Ascending aorta (tissue), 2 donors: ENCODE measurements at regions not wholly inside any gene's neighbourhood (a gene's known extent, or its start where the extent isn't known, plus 50 kb on each side); places are given as distances from the start of the nearest gene placed in this dataset.

Experiments used
- DNase-seq, 2 donors: peaks; one replicate each; pipeline ENCODE4 v3.0.0-alpha.2; 2019; ENCODE audit warnings: low spot score in 2 of 2
- H3K27ac ChIP-seq, 2 donors: fragments of 200-600 bp; sonication (generic); one replicate each; pipeline ENCODE4 v1.5.1; 2016 to 2017; ENCODE audit warnings: mild to moderate bottlenecking in 1 of 2
- H3K27me3 ChIP-seq: fragments of 200-600 bp; sonication (generic); one replicate; pipeline ENCODE4 v1.5.1; 2017
- H3K36me3 ChIP-seq, 2 donors: fragments of 200-600 bp; sonication (generic); one replicate each; pipeline ENCODE4 v1.5.1; 2016
- H3K4me1 ChIP-seq, 2 donors: fragments of 200-600 bp; sonication (generic); one replicate each; pipeline ENCODE4 v1.5.1; 2016 to 2017; ENCODE audit warnings: mild to moderate bottlenecking in 1 of 2
- H3K4me3 ChIP-seq, 2 donors: fragments of 200-600 bp; sonication (generic); one replicate each; pipeline ENCODE4 v1.5.1; 2016 to 2017; ENCODE audit warnings: mild to moderate bottlenecking in 1 of 2
- H3K9me3 ChIP-seq, 2 donors: fragments of 200-600 bp; sonication (generic); one replicate each; pipeline ENCODE4 v1.5.1; 2016
- intact Hi-C: fragments of 100-400 bp; cut with DNase I; formaldehyde crosslinking; loops from one replicate; pipeline ENCODE4 v1.15.1; 2023
- TF ChIP-seq, protein P1 (sequence below), 3 experiments: fragments of 200-600 bp in 2 of 3; fragments of 450-650 bp in 1 of 3; sonication (generic) in 2 of 3; IDR thresholded peaks; one replicate each; pipeline ENCODE4 v1.5.1; 2016 to 2019; ENCODE audit warnings: antibody characterized with exemption in 3 of 3, mild to moderate bottlenecking in 1 of 3, moderate library complexity in 1 of 3

- no peak for DNase-seq
- Histone ChIP-seq H3K9me3 (no peaks in the 10 kb centered on the region), H3K27me3 (no peaks in the 10 kb centered on the region), H3K36me3 (no peaks in the 10 kb centered on the region), H3K27ac (no peak overlapping the region), H3K4me3 (no peak overlapping the region), H3K4me1 (no peaks in the 10 kb centered on the region)
- TF ChIP-seq, protein P1, sequence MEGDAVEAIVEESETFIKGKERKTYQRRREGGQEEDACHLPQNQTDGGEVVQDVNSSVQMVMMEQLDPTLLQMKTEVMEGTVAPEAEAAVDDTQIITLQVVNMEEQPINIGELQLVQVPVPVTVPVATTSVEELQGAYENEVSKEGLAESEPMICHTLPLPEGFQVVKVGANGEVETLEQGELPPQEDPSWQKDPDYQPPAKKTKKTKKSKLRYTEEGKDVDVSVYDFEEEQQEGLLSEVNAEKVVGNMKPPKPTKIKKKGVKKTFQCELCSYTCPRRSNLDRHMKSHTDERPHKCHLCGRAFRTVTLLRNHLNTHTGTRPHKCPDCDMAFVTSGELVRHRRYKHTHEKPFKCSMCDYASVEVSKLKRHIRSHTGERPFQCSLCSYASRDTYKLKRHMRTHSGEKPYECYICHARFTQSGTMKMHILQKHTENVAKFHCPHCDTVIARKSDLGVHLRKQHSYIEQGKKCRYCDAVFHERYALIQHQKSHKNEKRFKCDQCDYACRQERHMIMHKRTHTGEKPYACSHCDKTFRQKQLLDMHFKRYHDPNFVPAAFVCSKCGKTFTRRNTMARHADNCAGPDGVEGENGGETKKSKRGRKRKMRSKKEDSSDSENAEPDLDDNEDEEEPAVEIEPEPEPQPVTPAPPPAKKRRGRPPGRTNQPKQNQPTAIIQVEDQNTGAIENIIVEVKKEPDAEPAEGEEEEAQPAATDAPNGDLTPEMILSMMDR (IDR thresholded peaks at IDR 0.05), result no peak
- intact Hi-C loops, result no loop called here
These were observed 71.8 kb upstream of the TAF11L2 start for GRCh38 chr5:17426104-17426749.

DNA sequence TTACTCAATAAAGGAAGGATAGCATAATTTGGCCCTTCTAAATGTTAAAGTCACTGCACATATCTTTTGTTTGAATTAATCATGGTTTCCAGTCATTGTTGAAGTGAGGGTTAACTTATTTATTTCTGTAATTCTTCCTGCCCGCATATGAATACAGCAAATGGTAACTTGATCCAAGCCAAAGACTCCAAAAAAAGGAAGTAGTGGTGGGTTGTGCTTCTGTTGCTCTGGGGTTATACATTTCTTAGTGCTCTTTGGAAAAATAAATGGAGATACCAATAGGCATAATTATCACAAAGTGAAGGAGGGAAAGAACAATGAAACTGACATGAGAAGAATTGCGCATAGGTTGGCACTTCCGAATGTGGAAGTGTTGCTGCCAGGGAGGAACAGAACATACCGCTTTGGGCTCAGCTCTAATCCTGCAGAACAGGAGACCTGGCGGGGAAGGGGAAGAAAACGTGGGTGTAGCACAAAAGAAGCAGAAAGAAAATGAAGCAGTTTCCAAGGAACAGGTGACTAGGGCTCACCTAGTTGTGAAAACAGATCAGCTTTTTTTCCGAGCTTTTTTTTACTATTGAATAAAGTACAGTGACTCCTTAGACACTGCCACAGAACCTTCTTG lies 69.7 kb upstream of the TAF11L2 start:
- no peaks in the 10 kb centered on the region for H3K9me3 ChIP-seq
- TF ChIP-seq, protein P1 (IDR thresholded peaks at IDR 0.05), result no peak
- no peaks in the 10 kb centered on the region for H3K27me3 ChIP-seq
- H3K27ac ChIP-seq, result no peak overlapping the region
- no peak for DNase-seq
- H3K4me1 ChIP-seq, result no peaks in the 10 kb centered on the region
- intact Hi-C loops, result no loop called here
- H3K36me3 ChIP-seq, result no peaks in the 10 kb centered on the region
- H3K4me3 ChIP-seq, result no peak overlapping the region

DNA sequence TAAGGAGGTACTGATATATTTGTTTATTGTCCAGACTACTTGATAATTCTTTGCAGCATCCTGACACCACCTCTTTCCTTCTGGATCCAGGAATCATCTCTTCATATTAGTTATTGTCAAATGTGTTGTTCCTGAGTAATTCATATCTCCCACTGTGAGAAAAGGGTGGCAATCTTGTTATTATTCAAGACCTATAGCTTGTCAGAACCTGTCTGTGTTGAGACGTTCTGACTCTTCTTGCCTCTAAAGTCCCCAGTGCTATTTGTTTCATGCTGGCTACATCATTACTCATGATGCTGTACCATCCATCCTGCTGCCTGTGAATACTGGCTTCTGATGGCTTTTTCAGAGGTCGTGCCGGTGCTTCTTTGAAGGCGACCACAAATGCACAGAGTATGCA lies 68.7 kb upstream of the TAF11L2 start:
- H3K27ac ChIP-seq, result no peak overlapping the region
- DNase-seq, result no peak
- H3K9me3 ChIP-seq, result no peaks in the 10 kb centered on the region
- TF ChIP-seq, protein P1 (IDR thresholded peaks at IDR 0.05), result no peak
- intact Hi-C loops, result no loop called here
- H3K4me1 ChIP-seq, result no peaks in the 10 kb centered on the region
- H3K27me3 ChIP-seq, result no peaks in the 10 kb centered on the region
- H3K36me3 ChIP-seq, result no peaks in the 10 kb centered on the region
- no peak overlapping the region for H3K4me3 ChIP-seq

DNA sequence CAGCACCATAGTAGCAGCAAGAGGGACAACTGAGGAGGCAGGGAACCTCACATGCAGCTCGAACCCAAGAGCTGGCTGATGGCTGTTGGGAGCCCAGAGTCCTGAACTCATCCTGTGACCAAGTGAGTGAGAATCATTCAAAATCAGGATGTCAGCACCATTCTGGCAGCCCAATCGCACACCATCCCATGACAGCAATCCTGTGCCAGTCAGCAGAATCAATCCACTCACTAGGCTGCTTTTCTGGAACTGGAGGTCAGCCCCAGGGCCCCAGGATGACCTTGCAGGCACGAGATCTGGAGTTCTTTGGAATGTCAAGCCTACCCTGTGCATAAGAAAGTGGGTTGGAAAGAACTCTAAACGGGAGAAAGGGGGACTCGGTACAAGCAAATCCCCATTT lies 67.8 kb upstream of the TAF11L2 start:
- intact Hi-C loops, result no loop called here
- Histone ChIP-seq H3K4me3 (no peak overlapping the region), H3K36me3 (no peaks in the 10 kb centered on the region), H3K4me1 (no peaks in the 10 kb centered on the region), H3K27me3 (no peaks in the 10 kb centered on the region), H3K9me3 (no peaks in the 10 kb centered on the region), H3K27ac (no peak overlapping the region)
- no peak for DNase-seq
- TF ChIP-seq, protein P1 (IDR thresholded peaks at IDR 0.05), result no peak

DNA sequence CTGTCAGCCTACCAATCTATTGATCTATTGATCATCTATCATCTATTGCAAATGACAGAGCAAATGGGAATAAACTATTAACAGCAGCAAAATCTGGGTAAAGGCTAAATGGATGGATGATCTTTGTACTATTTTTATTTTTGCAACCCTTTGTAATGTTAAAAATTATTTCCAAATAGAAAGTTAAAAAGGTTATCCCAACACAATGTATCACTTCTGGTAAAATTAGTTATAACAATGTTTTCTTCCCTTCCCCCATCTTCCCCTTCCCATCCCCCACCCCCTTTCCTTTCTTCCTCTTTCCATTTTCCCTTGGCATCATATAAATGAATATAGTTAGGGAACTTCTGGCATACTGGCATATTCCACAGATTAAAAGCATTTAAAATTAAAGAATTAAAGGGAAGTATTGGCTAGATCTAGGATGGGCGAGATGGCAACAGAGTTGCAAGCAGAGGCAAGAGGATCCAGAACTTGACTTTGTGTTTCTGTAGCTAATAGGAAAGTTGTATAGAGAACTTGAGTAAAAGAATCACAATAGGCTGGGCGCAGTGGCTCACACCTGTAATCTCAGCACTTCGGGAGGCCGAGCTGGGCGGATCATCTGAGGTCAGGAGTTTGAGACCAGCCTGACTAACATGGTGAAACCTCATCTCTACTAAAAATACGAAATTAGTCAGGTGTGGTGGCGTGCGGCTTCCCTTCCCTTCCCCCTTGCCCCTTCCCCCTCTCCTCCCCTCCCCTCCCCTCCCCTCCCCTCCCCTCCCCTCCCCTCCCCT lies 66.6 kb upstream of the TAF11L2 start:
- H3K27ac ChIP-seq, result no peak overlapping the region
- intact Hi-C loops, result no loop called here

More for the DNA sequence above, 66.6 kb upstream of the TAF11L2 start:
- TF ChIP-seq, protein P1 (IDR thresholded peaks at IDR 0.05), result no peak
- DNase-seq, result no peak
- Histone ChIP-seq H3K27me3 (no peaks in the 10 kb centered on the region), H3K4me1 (no peaks in the 10 kb centered on the region), H3K36me3 (no peaks in the 10 kb centered on the region), H3K9me3 (no peaks in the 10 kb centered on the region), H3K4me3 (no peak overlapping the region)
